ENCODE measurements at regions not wholly inside any gene's neighbourhood (a gene's known extent, or its start where the extent isn't known, plus 50 kb on each side); places are given as distances from the start of the nearest gene placed in this dataset.

DNA sequence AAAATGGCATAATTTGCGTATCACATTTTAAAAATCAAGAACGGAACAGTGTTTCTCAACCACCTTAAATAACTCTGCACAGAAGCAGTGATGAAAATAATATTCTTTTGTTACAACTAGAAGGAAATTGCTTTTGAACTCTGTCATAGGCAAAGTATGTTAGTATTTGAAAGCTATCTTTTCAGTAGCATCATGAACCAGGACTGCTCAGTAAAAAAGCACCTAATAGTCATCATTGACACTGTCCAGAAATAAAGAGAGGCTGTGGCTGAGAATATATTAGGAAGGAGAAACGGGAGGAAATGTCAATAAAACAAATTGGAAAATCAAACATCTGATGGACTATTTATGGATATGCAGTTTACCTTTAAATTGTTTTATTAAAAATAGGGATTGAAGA is 237.2 kb upstream of the AKR1E2 start:
- DNase-seq (ENCODE audit: low read depth, low spot score): no peak

DNA sequence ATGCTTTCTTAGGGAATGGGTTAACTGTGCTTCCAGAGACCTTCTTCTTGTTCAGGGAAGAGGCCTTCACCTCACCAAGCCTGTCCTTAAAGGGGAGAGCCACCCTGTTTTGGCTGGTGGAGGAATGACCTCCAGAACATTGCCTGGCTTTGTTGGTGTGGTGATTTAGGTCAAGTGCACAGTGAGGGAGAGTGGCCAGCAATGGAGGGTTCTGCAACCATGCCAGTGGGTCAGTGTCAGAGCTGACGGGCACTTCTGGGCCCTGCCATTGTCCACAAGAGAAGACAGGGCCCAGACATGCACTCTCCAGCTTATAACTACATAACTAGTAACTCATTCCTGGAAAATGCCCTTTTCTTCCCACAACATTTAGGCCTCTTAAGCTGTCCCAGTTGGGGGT is 238.5 kb upstream of the AKR1E2 start:
- DNase-seq (ENCODE audit: low read depth, low spot score): no peak

- DNase-seq (ENCODE audit: low read depth, low spot score): no peak
Observed at GRCh38 chr10:4586776-4587175, 239.2 kb upstream of the AKR1E2 start.

- DNase-seq (ENCODE audit: low read depth, low spot score): no peak
Observed at GRCh38 chr10:4581929-4582328, 244.1 kb upstream of the AKR1E2 start.

GRCh38 chr10:4579844-4580243 is 246.2 kb upstream of the AKR1E2 start:
- DNase-seq (ENCODE audit: low read depth, low spot score): no peak

DNA sequence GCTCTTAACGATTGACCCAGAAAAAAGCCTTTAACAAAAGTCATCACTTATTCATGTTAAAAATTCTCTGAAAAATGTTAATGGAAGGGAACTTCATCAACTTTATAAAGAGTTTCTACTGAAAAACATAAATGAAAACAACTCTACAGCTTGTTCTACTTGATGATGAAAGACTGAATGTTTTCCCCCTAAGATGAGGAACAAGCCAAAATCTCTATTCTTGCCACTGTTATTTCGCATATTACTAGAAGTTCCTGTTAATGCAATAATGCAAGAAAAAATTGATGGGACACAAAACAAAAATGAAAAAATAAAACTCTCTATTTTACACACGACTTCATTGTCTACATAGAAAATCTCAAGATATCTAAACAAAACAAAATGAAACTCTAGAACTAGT is 249.8 kb upstream of the AKR1E2 start:
- DNase-seq (ENCODE audit: low read depth, low spot score): no peak

- DNase-seq (ENCODE audit: low read depth, low spot score): no peak
Observed at GRCh38 chr10:4569151-4569550, 256.9 kb upstream of the AKR1E2 start.

DNA sequence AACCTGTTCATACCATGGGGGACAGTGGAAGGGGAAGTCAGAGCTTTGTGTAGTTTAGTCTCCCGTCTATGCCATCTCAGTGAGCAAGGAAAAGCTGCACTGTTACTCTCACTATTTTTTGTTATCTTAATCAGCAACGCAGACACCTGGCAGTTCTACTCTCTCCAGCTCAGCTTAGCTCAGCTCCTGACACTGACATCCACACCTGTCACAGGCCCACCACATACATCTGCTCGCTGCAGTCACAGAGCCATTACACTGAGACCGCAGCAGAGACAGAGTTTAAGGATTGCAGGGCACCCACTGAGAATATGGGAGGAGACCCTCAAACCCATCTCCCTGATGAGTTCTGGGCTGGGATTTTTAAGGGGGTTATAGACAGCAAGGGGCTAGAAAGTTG is 257.3 kb upstream of the AKR1E2 start:
- DNase-seq (ENCODE audit: low read depth, low spot score): no peak

GRCh38 chr10:4568086-4568485 is 257.9 kb upstream of the AKR1E2 start:
- DNase-seq (ENCODE audit: low read depth, low spot score): no peak

- DNase-seq (ENCODE audit: low read depth, low spot score): no peak
Observed at GRCh38 chr10:4567637-4568036, 258.4 kb upstream of the AKR1E2 start.

- DNase-seq (ENCODE audit: low read depth, low spot score): no peak
Observed at GRCh38 chr10:4566011-4566410, 260.0 kb upstream of the AKR1E2 start.

- no peak for DNase-seq (ENCODE audit: low read depth, low spot score)
Observed at GRCh38 chr10:4561296-4561695, 264.7 kb upstream of the AKR1E2 start.

DNA sequence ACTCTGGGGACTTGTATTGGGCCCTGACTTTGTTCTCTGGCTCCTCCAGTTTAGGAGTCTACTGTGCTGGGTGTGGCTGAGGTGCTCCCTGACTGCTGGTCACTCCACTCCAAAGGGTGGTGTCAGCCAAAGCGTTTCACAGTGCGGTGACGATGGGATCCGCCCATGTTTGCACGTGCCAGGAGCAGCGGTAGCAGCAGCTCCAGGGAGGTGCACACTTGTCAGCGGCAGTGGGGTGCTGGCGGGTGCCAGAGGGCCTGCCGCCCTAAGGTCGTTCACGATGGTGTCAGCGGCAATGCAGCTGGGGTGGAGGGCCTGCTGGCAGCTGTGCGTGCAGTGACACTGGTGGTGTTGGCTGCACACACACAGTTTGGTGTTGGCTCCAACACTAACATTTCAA is 268.5 kb upstream of the AKR1E2 start:
- DNase-seq (ENCODE audit: low read depth, low spot score): no peak

DNA sequence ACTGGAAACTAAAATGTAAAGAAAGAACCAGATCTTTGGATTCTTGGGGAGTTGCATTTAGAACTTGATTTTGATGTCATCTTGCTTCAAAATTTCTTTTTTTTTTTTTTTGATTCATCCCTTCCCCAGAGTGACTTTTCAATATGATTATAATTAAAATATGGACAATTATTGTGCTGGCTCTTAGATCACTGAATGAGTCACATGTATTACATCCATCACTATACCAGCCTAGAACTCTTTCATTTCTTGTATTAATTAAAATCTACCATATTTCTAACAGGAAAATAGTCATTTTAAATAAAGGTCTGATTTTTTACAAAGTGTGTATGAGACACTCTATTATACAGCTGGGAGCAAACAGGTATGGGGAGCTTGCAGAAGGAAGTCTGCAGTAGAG is 269.5 kb upstream of the AKR1E2 start:
- DNase-seq (ENCODE audit: low read depth, low spot score): no peak

GRCh38 chr10:4555920-4556319 is 270.1 kb upstream of the AKR1E2 start:
- DNase-seq (ENCODE audit: low read depth, low spot score): no peak

GRCh38 chr10:4549139-4549653 is 276.8 kb upstream of the AKR1E2 start:
- DNase-seq (ENCODE audit: low read depth, low spot score): no peak

DNA sequence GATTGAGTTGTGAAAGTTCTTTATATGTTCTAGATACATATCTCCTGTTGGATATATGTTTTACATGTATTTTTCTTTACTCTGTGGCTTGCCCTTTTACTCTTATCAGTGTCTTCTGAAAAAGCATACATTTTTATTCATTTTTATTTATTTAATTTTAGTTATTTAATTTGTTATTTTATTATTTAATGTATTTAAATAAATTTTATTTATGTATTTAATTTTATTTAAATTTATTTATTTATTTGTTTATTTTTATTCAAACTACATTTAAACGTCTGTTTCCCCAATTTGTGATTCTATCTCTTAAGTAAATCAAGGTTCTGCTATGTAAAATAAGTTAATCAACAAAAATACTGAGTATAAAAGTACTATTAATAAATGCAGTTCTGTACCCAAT is 279.1 kb upstream of the AKR1E2 start:
- DNase-seq (ENCODE audit: low read depth, low spot score): no peak

- DNase-seq (ENCODE audit: low read depth, low spot score): no peak
Observed at GRCh38 chr10:4546500-4546899, 279.5 kb upstream of the AKR1E2 start.

DNA sequence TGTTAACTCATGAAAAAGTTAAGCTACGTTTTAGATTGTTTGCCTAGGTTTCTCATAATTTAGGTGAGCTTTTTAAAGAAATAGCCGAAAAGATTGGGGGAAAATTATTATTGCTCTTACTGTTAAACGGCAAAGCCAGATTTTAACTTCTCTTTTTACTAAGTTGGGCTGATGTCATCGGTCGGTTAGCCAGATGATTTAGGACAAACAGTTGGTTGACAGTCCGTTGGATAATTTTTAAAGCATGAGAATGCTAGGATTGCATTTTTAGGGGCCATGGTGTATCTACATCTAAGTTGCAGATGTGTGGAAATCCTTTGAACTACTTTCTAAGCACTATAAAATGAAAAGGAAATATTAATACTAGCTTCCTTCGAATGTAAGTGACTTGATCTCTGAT is 280.9 kb upstream of the AKR1E2 start:
- no peak for DNase-seq (ENCODE audit: low read depth, low spot score)

DNA sequence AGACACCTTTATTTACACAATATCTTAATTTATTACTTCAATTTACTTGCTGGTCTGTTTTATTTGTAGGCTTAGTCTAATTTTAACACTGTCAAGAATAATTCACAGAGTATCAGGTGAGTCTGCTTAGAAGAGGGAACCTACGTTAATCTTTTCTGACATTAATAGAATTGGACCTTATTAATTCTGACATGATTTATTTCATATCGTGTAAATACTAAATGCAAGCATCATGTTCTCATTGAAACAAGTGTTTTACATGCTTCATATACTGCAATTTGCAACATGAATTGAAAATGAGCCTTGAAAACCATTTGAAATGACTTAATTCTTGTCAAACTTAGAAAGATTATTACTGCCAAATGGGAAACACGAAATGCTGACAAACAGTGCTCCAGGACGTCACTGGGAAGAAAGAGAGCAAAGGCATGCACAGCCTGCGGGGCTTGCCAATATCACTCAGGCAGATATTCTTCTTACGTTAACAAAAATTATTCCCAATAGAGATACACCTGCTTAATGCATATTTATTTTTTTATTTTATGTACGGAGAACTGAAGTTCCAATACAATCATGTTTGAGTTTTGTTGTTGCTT is 282.0 kb upstream of the AKR1E2 start:
- DNase-seq (ENCODE audit: low read depth, low spot score): no peak

DNA sequence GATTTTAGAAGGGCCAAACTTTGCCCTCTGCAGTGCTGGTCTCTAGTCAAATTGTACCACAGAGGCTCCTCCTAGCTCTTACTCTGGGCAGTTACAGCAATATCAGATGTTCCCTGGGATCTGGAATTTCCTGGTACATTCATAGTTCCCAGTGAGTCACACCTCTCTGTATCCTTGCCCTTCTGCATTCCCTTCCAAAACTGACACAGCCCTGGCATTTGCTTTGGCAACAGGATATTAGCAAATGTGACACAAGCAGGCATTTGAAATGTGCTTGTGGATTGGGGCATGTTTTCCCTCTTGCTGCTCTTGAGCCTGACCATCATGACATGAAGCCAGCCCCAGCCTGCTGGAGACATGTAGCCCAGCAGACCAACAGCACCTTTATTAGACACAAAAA is 284.7 kb upstream of the AKR1E2 start:
- no peak for DNase-seq (ENCODE audit: low read depth, low spot score)

GRCh38 chr10:4538016-4538415 is 288.0 kb upstream of the AKR1E2 start:
- DNase-seq (ENCODE audit: low read depth, low spot score): no peak

GRCh38 chr10:4535521-4535920 is 290.5 kb upstream of the AKR1E2 start:
- DNase-seq (ENCODE audit: low read depth, low spot score): no peak

- DNase-seq (ENCODE audit: low read depth, low spot score): no peak
Observed at GRCh38 chr10:4533621-4534020, 292.4 kb upstream of the AKR1E2 start.
